Caki2 (cell line): ENCODE measurements at regions not wholly inside any gene's neighbourhood (a gene's known extent, or its start where the extent isn't known, plus 50 kb on each side); places are given as distances from the start of the nearest gene placed in this dataset.

Experiments used
- DNase-seq: peaks from one replicate; pipeline ENCODE4 v3.0.0-alpha.2; 2015; ENCODE audit warnings: low read depth
- in situ Hi-C: cut with HindIII; loops from 2 replicates; pipeline ENCODE4 v1.10.0; 2016; ENCODE audit warnings: low sequenced_read_pairs, low pct_unique_long_range_greater_than_20kb, mixed read lengths

DNA sequence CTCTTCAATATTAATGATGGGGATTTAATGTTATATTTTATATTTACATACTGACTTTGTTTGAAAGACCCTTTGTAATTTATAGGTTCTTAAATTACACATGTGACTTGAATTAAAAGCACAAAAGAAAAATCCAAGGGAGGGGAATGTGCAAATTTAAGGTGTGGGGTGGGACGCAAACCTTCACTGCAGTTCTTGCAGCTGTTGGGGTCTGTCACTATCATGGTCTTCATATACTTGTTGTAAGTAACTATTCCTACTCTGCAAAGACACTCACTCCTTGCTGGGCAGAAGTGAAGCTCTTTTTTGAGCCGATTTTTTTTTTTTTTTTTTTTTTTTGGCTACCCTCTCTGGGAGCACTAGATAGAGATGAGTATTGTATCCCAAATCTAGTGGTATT is 505.3 kb downstream of the ARHGEF28 start:
- in situ Hi-C loops: no loop called here
- no peak for DNase-seq

DNA sequence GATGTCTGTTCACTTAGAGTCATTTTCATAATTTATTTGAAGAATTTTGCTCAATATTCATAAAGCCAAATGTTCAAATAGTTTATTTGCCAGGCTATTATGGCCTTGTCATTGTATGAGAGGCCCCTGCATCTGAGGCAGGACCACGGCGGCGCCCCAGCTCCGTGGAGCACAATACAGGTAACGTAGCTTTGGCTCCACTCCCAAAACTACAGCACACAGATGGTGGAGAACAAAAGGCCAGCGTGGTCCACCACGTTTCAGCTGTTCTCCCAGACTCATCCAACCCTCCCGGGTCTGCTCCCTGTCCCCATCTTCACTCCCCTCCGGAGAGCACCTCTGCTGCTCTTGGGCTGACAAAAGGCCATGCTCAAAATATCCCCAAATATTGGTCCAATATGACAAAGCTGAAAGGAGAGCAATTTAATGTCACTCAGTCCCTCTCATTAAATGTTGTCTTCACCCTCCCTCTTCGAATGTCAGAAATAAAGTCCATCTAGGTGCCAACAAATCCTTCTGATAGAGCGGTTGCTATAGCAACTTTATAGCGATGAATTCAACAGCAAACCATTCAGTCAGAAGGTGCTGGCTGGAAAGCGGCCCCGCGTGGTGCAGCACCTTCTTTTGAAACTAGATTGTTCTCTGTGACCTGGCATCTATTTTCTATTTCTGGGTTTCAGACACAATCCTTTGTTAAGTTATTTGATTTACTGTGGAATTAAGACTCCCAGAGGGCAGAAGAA is 504.3 kb downstream of the ARHGEF28 start:
- in situ Hi-C loops: no loop called here
- no peak for DNase-seq

DNA sequence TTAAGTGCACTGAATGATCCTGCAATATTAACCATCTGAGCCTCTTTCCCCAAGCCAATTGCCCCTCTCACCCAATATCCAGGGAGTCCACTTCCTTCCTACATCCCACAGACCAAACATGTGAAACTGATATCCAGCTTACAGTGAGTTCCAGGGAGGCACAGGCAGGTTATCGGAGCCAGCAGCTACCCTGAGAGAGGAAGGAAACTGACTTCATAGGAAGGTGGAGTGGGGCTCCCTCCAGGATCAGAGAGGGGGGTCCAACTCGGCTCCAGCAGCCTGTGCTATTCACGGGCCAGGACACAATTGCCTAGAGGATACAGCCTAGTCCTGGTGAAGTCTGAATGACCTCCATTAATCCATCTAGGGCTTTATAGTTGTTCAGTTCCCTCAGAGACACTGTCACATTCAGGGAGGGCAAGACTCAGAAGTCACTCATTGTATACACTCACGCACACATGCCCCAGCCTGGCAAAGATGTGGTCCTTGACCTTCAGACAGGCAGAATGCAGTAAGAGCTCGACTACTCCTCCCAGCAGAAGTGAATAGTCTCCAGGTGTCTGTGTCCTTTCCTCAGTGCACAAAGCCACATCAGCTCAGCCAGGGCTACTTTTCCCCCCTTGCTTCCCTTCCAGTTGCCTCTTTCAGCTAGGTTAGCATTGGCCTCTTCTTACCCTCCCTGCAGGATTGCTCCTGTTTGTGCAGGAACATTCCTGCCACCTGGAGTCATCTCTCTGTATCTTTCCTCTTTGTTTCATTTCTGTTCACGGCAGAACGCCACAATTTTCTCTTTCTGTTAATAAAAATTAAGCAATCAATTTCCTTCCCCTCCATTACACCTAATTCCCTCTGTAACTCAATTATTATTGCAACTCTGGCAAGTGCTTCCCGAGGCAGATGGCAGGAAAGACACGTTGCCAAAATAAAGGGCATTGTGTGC is 501.7 kb downstream of the ARHGEF28 start:
- no peak for DNase-seq
- in situ Hi-C loops: no loop called here

DNA sequence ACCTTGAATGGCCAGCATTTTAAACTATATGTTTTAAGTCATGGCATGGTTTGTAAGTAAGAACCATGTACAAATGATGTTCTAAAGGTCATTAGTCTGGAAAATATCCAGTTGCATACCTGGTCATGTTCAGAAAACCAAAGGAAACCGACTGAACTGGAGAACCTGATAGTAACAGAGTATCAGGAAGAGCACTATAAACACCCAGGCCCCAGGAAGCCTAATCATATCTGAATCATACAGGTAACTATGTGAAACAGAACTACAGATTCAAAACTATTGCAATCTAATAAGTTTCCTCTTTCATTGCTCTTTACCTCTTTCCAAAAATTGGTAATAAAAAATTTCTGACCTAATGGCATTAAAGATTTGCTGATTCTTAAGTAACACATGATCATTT is 500.3 kb downstream of the ARHGEF28 start:
- in situ Hi-C loops: no loop called here
- no peak for DNase-seq

DNA sequence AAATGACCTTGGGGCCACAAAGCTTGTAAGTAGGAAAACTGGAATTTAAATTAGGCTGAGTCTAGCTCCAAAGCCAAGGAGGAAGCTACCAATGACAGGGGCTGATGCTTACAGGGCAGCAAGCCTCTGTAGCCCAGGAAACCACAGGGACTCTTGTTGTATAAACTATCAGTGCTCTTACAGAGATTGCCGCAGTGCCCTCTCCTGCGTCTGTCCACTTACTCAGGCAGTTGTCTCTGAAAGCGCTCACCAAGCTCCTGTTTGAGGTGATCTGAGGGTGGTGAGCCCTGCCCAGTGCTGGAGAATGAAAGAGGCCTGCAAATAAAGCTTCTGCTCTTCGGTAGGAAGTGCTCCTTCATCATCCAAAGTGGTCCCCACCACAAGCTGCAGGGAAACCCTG is 498.8 kb downstream of the ARHGEF28 start:
- in situ Hi-C loops: no loop called here
- no peak for DNase-seq

DNA sequence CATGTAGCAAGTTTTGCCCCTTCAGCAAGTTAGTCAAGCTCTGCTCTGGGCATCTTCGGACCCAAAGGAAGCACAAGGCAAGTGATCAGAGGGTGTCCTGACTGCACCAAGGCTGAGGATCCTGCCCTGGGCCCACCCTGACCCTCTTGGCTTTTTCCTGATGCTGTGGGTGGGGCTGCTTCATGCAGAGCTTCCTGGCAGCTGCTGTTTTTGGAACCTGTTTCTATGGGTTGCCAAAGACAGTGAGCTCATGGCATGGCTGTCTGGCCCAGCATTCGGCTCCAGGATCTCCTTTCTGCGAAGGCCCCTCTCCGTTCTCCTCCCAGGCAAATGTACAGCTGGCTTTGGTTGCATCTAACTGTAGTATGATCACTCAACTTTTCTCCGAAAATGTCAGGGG is 497.9 kb downstream of the ARHGEF28 start:
- no peak for DNase-seq
- in situ Hi-C loops: no loop called here

DNA sequence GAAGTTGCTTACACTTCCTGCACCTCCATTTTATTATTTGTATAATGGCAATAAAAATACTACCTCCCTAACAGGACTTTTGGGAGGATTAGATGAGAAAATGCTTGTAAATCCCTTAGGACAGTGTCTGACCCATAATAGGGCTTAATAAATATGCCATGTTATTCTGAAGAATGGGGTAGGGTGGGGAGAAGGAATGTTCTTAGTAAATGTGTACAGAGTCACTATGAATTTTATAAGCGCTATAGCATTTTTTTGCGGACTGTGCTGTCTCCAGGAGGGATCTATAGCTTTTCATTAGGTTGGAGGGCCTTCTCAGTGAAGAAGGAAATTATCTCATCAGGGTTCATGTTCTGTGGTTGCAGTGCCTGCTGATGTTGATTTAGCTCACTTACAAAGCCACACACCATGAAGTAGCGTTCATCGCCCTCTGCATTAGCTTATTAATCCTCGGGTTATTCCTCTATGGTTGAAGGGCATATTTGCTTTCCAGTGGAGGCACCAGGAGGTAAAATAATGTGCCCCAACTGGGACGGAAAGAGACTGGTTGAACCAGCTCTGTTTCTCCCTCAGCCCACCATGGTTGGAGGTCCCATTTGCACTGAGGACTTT is 497.1 kb downstream of the ARHGEF28 start:
- DNase-seq: no peak
- in situ Hi-C loops: no loop called here

DNA sequence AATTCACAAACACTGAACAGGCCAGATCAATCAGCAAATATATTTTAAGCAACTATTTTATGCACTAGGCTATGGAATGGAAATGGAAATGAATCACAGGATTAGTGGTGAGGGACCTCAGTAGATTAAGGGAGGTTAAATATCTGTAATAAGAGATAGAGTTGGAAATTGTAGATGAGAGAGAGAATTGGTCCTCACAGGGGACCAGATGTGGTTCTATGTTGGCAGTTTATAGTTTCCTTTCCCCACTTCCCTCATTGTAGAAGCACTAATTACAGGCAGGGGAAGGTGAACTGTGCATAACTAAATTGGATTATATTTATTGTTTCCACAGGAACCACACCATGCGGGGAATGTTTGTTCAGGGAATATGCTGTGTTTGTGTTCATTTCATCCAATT is 496.2 kb downstream of the ARHGEF28 start:
- no peak for DNase-seq
- in situ Hi-C loops: no loop called here

DNA sequence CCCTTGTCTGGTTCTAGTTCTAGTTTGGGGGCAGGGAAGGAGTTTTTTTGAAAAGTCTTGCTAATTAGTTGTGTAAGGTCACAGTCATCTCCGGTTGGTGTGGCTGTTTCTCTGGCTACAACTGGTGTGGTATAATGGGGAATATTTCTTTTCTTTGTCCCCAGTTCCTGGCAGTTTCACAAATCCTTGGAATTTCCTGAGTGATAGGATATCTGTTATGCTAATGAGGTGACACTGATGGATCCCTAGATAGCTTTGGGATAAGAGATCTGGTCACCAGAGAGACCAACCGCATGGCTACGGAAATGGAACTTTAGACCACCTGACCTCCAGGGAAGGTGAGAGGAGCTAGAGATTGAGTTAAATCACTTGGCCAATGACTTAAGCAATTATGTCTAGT is 494.6 kb downstream of the ARHGEF28 start:
- no peak for DNase-seq
- in situ Hi-C loops: no loop called here

DNA sequence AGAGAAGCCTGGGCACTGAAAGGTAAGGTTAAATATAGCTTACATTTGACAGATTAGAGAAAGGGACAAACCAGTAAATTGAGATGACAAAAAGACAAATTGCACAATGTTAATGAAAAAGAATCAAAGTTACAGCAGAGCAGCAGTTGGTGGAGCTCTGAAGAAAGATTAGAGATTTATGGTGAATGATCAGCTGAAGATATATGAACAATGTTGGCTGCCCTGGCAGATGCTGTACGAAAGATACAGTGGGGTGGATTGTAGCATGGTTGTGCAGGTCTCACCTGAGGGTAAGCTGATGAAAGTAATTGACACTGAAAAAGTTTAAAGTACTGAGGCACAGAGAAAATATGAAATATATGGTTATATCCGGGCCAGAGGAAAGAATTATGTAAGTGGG is 492.1 kb downstream of the ARHGEF28 start:
- DNase-seq: no peak
- in situ Hi-C loops: no loop called here

DNA sequence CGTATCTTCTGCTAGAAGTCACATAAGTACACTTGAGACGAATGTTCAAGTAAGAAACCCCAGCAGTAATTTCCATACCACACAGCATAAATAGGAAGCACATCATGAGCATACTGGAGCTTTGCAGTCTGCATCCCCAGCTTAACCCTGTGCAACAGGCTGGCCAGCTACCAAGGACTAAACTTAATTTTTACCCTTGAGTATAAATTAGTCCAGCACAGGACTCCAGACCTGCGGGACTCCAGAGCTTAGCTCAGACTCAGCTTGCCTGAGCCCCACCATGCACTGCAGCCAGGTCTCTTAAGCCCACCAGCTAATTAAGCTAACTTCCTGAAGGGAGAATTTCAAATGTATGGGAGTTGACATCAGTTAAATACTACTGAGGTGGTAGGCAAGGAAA is 491.0 kb downstream of the ARHGEF28 start:
- in situ Hi-C loops: no loop called here
- DNase-seq: no peak

DNA sequence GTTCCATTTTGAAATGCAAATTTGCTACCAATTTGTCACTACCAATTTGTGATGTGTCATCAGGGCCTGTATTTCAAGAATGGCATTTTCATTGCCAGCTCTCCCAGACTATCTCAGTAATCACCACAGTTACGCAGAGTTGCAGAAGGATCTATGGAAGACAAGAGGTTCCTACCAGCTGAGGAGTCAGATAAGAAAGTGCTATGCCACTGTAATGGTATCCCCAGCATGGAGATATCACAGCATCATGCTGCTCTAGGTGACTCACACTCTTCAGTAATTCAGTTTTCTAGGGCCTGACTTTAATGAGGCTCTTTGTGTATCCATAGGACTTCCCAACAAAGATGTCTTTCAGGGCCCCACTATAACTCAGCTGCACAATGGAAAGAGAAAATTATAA is 490.3 kb downstream of the ARHGEF28 start:
- DNase-seq: no peak

DNA sequence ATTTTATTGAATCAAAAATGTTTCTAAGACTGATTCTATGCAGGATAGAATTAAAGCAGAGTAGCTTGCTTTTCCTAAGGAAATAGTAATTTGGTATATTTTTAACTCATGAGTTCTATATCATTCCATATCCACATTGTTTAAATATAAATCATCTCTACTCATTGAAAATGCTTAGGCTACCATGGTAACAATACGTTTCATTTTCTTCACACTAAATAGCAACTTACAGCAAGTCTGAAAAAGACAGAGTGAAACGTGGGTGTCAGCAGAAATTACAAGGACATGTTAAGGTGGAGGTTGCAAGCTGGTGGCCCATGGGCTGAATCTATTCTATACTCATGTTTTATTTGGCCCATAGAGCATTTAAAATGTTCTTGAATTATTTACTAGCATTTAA is 487.9 kb downstream of the ARHGEF28 start:
- in situ Hi-C loops: no loop called here
- DNase-seq: no peak

More for the DNA sequence above, 490.3 kb downstream of the ARHGEF28 start:
- in situ Hi-C loops: no loop called here

DNA sequence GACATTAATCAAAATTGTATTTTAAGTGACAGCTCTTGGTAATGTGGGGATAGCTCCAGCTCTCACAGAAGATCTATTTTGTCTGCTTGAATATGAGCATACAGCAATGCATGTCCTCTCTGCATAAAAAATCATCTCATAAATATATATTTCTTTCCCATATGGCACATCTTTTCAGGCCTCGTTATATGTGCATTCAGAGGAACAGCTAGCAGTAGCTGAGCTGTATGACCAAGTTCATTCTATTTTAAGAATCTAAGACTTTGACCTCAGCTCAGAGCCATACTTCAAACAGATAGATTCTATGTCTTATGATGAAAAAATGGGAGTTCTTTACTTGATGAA is 487.2 kb downstream of the ARHGEF28 start:
- in situ Hi-C loops: no loop called here
- DNase-seq: no peak

DNA sequence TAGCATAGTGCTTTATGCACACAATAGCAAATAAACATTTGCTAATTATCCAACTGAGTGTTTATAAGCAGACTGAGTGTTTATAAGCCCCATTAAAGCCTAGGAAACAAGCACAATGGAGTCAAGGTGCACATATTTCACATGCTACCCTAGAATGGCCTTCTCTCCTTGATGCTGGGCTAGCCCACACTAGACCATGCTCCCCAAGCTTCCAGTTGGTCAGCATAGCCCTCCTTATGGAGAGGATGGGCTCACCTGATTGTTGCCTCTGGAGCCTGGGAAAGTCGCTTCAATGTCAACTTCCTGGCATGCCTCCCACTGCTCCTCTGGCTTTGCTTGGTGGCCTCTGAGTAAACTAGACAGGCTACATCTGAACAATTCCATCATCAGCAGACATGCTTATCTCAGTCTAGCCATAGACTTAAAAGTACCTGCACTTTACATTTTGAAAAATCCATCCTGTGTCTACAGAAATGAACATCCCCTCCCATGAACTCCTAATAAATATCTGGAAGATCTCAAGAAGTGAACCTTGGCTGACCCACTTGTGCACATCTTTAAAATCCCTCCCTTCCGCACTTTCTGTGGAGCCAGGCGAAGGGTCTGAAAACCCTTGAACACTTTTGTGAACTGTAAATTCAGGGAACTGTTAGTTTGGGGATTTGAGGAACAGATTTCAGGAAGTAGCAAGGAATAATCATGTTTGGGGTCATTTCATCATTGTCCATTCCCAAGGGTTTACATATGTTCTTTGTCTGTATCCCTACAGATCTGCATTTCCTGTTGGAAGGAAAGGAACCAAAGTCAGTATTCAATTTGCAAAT is 486.6 kb downstream of the ARHGEF28 start:
- in situ Hi-C loops: no loop called here
- DNase-seq: no peak

DNA sequence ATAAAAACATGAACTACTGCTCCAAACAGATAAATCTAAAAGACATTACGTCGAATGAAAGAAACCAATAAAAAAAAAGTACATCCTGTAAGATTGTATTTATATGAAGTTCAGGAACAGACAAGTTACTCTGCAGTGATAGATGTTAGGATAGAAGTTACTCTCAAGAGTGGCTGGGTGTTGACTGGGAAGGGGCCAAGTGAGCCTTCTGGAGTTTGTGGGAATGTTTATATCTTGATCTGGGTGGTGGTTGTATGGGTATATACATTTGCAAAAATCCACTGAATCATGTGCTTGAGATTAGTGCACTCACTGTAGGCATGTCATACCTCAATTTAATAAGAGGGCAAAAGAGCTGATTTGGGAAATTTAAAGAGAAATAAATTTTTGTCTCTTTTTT is 485.8 kb downstream of the ARHGEF28 start:
- no peak for DNase-seq
- in situ Hi-C loops: no loop called here

DNA sequence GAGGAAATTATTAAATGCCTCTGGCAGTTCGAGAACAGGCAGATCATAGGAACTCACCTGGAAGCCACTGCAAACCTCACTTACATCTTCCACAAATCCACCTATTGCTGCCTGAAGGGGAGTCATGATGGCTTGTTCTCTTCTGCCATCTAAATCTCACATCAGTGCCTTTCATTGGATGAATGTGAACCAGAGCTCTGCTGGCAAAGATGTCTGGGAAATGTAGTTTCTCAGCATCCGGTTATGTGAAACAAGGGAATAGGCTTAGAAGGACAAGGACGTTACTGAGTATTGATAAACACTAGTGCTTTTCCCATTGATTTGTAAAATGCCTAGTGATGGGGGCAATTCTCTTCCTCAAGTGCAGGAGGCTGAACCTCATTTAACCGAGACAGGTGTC is 483.3 kb downstream of the ARHGEF28 start:
- in situ Hi-C loops: no loop called here
- DNase-seq: no peak

DNA sequence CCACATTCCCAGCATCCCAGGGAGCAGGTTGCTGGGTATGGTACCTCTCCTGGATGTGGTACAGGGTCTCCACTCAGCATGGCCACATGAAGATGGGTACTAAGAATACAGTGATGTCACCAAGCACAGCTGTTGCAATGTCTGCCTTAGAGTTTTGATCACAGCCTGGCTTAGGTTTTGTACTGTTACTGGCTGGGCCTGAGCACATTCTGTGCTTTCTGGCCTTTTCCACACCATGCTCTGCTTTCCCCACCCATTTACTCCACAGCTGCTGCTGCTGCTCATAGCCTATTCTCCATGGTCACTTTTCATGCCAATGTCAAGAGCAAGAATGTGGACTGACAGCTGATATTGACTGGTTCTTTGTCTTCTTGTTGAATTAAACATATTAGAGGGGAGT is 481.9 kb downstream of the ARHGEF28 start:
- in situ Hi-C loops: no loop called here
- no peak for DNase-seq
